ENCODE measurements at regions not wholly inside any gene's neighbourhood (a gene's known extent, or its start where the extent isn't known, plus 50 kb on each side); places are given as distances from the start of the nearest gene placed in this dataset.

DNA sequence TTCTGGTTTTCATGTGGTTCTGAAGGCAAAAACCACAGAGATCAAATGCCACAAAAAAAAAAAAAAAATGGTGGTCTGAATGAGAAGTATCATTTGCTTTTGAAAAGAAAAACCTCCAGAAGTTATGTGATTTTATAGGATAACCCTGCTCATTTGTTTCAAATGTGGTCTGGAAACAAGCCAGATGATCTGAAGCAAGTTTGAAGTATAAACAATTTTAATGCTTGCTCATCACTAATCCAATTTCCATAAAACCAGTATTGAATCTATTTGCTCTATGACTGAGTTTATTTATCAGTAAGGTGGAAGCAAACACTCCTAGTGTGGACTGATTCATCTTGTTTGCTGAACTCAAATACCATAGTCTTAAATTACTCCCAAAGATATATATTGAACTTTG, 407.3 kb upstream of the FLRT2 start:
- DNase-seq (ENCODE audit: low read depth), result peak; percentile 91
- H3K4me3 ChIP-seq (ENCODE audit: low read depth, low read length), result no peak overlapping the region
- TF ChIP-seq, protein P1, sequence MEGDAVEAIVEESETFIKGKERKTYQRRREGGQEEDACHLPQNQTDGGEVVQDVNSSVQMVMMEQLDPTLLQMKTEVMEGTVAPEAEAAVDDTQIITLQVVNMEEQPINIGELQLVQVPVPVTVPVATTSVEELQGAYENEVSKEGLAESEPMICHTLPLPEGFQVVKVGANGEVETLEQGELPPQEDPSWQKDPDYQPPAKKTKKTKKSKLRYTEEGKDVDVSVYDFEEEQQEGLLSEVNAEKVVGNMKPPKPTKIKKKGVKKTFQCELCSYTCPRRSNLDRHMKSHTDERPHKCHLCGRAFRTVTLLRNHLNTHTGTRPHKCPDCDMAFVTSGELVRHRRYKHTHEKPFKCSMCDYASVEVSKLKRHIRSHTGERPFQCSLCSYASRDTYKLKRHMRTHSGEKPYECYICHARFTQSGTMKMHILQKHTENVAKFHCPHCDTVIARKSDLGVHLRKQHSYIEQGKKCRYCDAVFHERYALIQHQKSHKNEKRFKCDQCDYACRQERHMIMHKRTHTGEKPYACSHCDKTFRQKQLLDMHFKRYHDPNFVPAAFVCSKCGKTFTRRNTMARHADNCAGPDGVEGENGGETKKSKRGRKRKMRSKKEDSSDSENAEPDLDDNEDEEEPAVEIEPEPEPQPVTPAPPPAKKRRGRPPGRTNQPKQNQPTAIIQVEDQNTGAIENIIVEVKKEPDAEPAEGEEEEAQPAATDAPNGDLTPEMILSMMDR (IDR thresholded peaks at IDR 0.05; ENCODE audit: control insufficient read depth, extremely low read depth, insufficient read depth), result no peak

DNA sequence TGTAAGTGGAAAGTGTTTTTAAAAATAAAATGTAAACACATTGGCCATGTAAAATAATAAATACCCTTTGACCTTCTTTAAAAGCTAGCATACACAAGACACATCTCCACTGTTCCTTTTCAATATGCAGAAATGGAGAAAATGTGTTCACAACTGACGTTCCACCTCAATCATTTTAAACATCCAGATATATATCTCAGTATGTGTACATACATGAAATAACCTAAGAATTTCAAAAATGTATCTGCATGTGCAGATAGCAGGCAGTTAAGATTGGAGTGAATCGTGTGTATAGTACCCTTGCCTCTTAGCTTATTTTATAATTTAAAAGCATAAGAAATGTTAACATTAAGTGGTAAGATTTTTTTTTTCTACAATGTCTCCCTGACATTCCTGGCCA, 406.2 kb upstream of the FLRT2 start:
- H3K4me3 ChIP-seq (ENCODE audit: low read depth, low read length), result no peak overlapping the region
- TF ChIP-seq, protein P1 (IDR thresholded peaks at IDR 0.05; ENCODE audit: control insufficient read depth, extremely low read depth, insufficient read depth), result no peak
- DNase-seq (ENCODE audit: low read depth), result no peak

DNA sequence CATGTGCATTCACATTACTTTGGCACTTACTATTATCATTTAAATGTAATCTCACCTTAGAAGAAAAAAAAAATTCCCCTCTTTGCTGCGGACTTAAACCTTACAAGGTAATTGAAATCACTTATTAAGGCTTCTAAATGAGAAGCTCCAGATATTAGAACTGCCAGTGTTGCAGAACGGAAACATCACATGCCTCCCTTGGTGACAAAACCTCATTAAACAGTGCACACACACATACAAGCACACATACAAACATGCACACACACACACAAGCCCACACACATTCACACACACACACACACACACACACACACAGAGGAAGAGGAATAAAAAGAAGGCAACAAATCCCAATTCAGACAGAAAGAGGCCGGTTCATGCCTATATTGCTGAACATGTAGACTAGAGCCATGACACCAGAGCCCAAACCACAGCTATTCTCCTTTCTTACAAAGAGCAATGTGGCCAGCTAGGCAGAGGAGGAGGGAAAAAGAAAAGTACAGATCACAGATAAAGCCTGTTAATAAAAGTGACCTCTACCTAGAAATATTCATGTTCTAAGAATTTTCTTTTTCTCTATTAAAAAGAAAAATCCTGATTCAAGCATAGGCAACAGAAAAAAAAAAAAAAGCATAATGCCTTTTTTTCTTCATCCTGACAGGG, 405.2 kb upstream of the FLRT2 start:
- DNase-seq (ENCODE audit: low read depth), result no peak
- TF ChIP-seq, protein P1 (IDR thresholded peaks at IDR 0.05; ENCODE audit: control insufficient read depth, extremely low read depth, insufficient read depth), result no peak
- no peak overlapping the region for H3K4me3 ChIP-seq (ENCODE audit: low read depth, low read length)

DNA sequence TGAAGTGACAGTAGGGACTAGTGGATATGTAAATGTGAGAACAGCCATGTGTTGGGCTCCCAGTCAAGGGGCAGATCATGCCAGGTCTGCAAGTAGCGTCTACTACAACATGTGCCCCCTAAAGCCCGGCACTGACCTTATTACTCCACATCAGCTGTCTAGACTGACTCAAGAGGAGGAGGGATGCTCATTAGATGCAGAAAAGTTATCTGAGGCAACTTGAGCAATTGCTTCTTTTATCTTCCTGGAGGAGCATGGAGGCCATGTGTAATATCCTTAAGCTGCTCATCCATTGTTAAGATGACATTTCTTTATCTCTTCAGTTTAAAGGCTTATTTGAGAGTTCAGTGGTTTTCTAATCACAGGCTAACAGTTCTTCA, 404.7 kb upstream of the FLRT2 start:
- no peak overlapping the region for H3K4me3 ChIP-seq (ENCODE audit: low read depth, low read length)
- DNase-seq (ENCODE audit: low read depth), result no peak
- TF ChIP-seq, protein P1 (IDR thresholded peaks at IDR 0.05; ENCODE audit: control insufficient read depth, extremely low read depth, insufficient read depth), result no peak

DNA sequence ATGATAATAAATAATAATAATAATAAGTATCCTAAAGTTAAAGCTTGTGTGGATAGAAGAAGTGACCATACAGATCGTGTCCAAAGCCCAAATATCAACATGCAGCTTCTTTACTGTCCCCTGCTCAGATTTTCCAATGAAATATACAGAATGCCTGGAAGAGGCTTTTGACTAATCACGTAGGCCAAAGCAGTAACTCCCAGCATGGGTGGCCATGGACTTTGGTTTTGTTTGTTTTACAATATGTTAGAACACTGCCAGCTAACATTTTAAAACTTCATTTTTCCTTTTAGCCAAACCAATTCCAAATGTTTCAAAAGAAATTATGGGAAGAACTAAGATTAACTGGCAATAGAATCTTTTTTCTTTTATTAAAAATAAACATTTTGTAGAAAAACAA, 400.0 kb upstream of the FLRT2 start:
- no peak overlapping the region for H3K4me3 ChIP-seq (ENCODE audit: low read depth, low read length)
- TF ChIP-seq, protein P1 (IDR thresholded peaks at IDR 0.05; ENCODE audit: control insufficient read depth, extremely low read depth, insufficient read depth), result no peak

DNA sequence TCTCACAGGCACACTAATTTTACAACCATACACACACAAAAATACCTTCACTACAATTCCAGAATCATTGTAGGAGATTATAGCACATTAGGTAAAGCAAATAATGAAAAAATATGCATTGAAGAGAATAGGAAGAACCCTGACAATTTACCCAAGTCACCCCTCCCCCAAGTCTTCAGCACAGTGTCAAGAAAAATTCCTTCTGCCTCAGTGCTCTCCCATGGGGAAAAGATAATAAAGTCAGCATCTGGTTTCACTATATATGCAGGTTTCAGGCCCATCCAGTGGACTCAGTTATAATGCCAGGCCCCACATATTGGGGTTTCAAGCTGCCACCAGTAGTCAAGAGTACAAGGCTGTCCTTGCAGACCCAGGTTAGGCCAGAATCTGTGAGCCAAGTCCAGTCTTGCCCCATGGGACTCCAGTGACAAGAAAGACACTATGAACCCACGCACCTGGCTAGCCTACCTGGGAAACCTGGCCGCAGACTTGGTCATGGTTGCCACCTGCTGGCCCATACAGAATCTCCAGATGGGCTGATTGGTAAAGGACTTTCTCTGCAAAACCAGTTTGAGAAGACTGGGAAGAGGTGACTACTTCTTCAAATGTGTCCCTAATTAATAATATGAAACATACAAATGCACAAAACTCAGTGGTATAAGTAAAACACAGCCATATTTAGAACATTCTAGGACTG, 398.6 kb upstream of the FLRT2 start:
- H3K4me3 ChIP-seq (ENCODE audit: low read depth, low read length), result no peak overlapping the region
- TF ChIP-seq, protein P1 (IDR thresholded peaks at IDR 0.05; ENCODE audit: control insufficient read depth, extremely low read depth, insufficient read depth), result peak; percentile 70

More for the DNA sequence above, 400.0 kb upstream of the FLRT2 start:
- DNase-seq (ENCODE audit: low read depth), result no peak

More for the DNA sequence above, 398.6 kb upstream of the FLRT2 start:
- no peak for DNase-seq (ENCODE audit: low read depth)

Data from LNCaP clone FGC (cell line).